OCI-LY1 (cell line): ENCODE measurements at regions not wholly inside any gene's neighbourhood (a gene's known extent, or its start where the extent isn't known, plus 50 kb on each side); places are given as distances from the start of the nearest gene placed in this dataset.
A peak's percentile ranks its signal among the peaks of the same experiment; 100 is the strongest.

Source experiments
- H2AFZ ChIP-seq: fragments of 200-600 bp; sonication (generic), shearing (Covaris generic); 2 replicates; pipeline ENCODE4 v1.6.0; 2014; ENCODE audit warnings: antibody characterized with exemption, mild to moderate bottlenecking, low read length
- H3F3A ChIP-seq: fragments of 200-600 bp; sonication (generic), shearing (Covaris generic); 2 replicates; pipeline ENCODE4 v1.6.0; 2014; ENCODE audit warnings: mild to moderate bottlenecking, antibody characterized with exemption, low read length, moderate library complexity; ENCODE audit not compliant: insufficient read depth
- H3K27ac ChIP-seq: fragments of 200-600 bp; sonication (generic); 2 replicates; pipeline ENCODE4 v1.5.1; 2014; ENCODE audit warnings: low read length, mixed run types, mild to moderate bottlenecking, low read depth; ENCODE audit not compliant: poor library complexity, severe bottlenecking
- H3K27me3 ChIP-seq: fragments of 200-600 bp; sonication (generic); 2 replicates; pipeline ENCODE4 v1.6.0; 2014; ENCODE audit warnings: antibody characterized with exemption, mild to moderate bottlenecking, low read length, moderate library complexity; ENCODE audit not compliant: insufficient read depth
- H3K36me3 ChIP-seq: fragments of 200-600 bp; sonication (generic); 2 replicates; pipeline ENCODE4 v1.6.1; 2014; ENCODE audit warnings: mild to moderate bottlenecking, antibody characterized with exemption, low read length, moderate library complexity, mixed read lengths; ENCODE audit not compliant: insufficient read depth
- H3K4me1 ChIP-seq: fragments of 200-600 bp; sonication (generic); 2 replicates; pipeline ENCODE4 v1.5.1; 2014; ENCODE audit warnings: mild to moderate bottlenecking, low read length, moderate library complexity; ENCODE audit not compliant: insufficient read depth, severe bottlenecking
- H3K4me2 ChIP-seq: fragments of 200-600 bp; sonication (generic), shearing (Covaris generic); 2 replicates; pipeline ENCODE4 v1.6.1; 2014; ENCODE audit warnings: low read length
- H3K4me3 ChIP-seq: fragments of 200-600 bp; sonication (generic); 2 replicates; pipeline ENCODE4 v1.5.1; 2014; ENCODE audit warnings: low read length, low read depth, mild to moderate bottlenecking, mixed read lengths; ENCODE audit not compliant: poor library complexity, severe bottlenecking
- H3K79me2 ChIP-seq: fragments of 200-600 bp; shearing (Covaris generic); 2 replicates; pipeline ENCODE4 v1.6.1; 2016; ENCODE audit warnings: mixed run types, low read length, mixed read lengths; ENCODE audit not compliant: insufficient read depth
- H3K9ac ChIP-seq: fragments of 200-600 bp; sonication (generic), shearing (Covaris generic); 2 replicates; pipeline ENCODE4 v1.6.1; 2014; ENCODE audit warnings: mild to moderate bottlenecking, low read length, mixed read lengths
- H3K9me2 ChIP-seq: fragments of 200-600 bp; sonication (generic), shearing (Covaris generic); 2 replicates; pipeline ENCODE4 v1.6.1; 2014; ENCODE audit warnings: low read depth, mild to moderate bottlenecking, low read length, mixed read lengths
- H3K9me3 ChIP-seq: fragments of 200-600 bp; shearing (Covaris generic); 2 replicates; pipeline ENCODE4 v1.6.1; 2014; ENCODE audit warnings: low read length, mixed read lengths
- H4K20me1 ChIP-seq: fragments of 200-600 bp; sonication (generic), shearing (Covaris generic); 2 replicates; pipeline ENCODE4 v1.6.0; 2016; ENCODE audit warnings: mild to moderate bottlenecking, low read length; ENCODE audit not compliant: insufficient read depth
- CTCF ChIP-seq: fragments of 200-600 bp; sonication (generic), shearing (Covaris generic); IDR thresholded peaks from 2 replicates; pipeline ENCODE4 v1.5.1; 2017; ENCODE audit warnings: mild to moderate bottlenecking, antibody characterized with exemption, low read length, moderate library complexity, mixed read lengths
- EZH2 ChIP-seq: fragments of 200-600 bp; sonication (generic), shearing (Covaris generic); IDR thresholded peaks from 2 replicates; pipeline ENCODE4 v1.8.0; 2017; ENCODE audit warnings: borderline replicate concordance, mixed run types, mild to moderate bottlenecking, antibody characterized with exemption, low read length, moderate library complexity, mixed read lengths

GRCh38 chr7:156585025-156585648, 55.4 kb upstream of the RNF32 start:
- Histone ChIP-seq H3K9me2 (no peaks in the 10 kb centered on the region), H2AFZ (no peak overlapping the region), H3K4me1 (no peaks in the 10 kb centered on the region), H3K27ac (no peak overlapping the region), H3K27me3 (no peaks in the 10 kb centered on the region; the same call in 1 of the 2 replicates), H3K4me3 (no peak overlapping the region), H3K4me2 (no peak overlapping the region), H3K9me3 (0 out of 2 replicates have a peak, but pooled peaks cover 4% of the 10 kb centered on the region), H3K9ac (no peak overlapping the region), H3K36me3 (no peaks in the 10 kb centered on the region), H3K79me2 (no peaks in the 10 kb centered on the region), H4K20me1 (no peaks in the 10 kb centered on the region), H3F3A (no peaks in the 10 kb centered on the region)
- TF ChIP-seq CTCF (no peak), EZH2 (no peak)

GRCh38 chr7:156582591-156583123, 57.9 kb upstream of the RNF32 start:
- Histone ChIP-seq H2AFZ (no peak overlapping the region), H3K9ac (no peak overlapping the region), H3K36me3 (no peaks in the 10 kb centered on the region), H3K4me1 (no peaks in the 10 kb centered on the region), H3K9me2 (no peaks in the 10 kb centered on the region), H3K27me3 (no peaks in the 10 kb centered on the region; the same call in 1 of the 2 replicates), H3F3A (no peaks in the 10 kb centered on the region), H3K27ac (no peak overlapping the region), H3K79me2 (no peaks in the 10 kb centered on the region), H3K9me3 (0 out of 2 replicates have a peak, but pooled peaks cover 4% of the 10 kb centered on the region), H4K20me1 (no peaks in the 10 kb centered on the region), H3K4me2 (no peak overlapping the region), H3K4me3 (no peak overlapping the region)
- TF ChIP-seq CTCF, result peak; percentile 57
- TF ChIP-seq EZH2, result no peak

GRCh38 chr7:156580036-156580435, 60.5 kb upstream of the RNF32 start:
- H3K9me2 ChIP-seq, result no peaks in the 10 kb centered on the region
- no peak overlapping the region for H3K9ac ChIP-seq
- H4K20me1 ChIP-seq, result no peaks in the 10 kb centered on the region
- H3K36me3 ChIP-seq, result no peaks in the 10 kb centered on the region
- H3K27me3 ChIP-seq, result peaks cover 13% of the 10 kb centered on the region; the same call in 1 of the 2 replicates
- H3F3A ChIP-seq, result no peaks in the 10 kb centered on the region
- TF ChIP-seq CTCF, result no peak
- TF ChIP-seq EZH2, result no peak
- H3K4me3 ChIP-seq, result no peak overlapping the region
- no peak overlapping the region for H3K4me2 ChIP-seq
- no peaks in the 10 kb centered on the region for H3K79me2 ChIP-seq
- no peak overlapping the region for H2AFZ ChIP-seq
- H3K27ac ChIP-seq, result no peak overlapping the region
- no peaks in the 10 kb centered on the region for H3K9me3 ChIP-seq
- H3K4me1 ChIP-seq, result no peaks in the 10 kb centered on the region
